Small intestine (tissue), 7 donors: ENCODE measurements at regions not wholly inside any gene's neighbourhood (a gene's known extent, or its start where the extent isn't known, plus 50 kb on each side); places are given as distances from the start of the nearest gene placed in this dataset.
"Not testable (repeated sequence)": the region's sequence is repeated elsewhere in the genome, so short reads cannot be mapped to it uniquely, and the experiment has no call there.

ENCODE experiments used
- DNase-seq, 2 donors: peaks; one replicate each; pipeline versions ENCODE4 v3.0.0 to v3.0.0-alpha.2; 2013
- FAIRE-seq: peaks from 2 replicates; lab custom pipeline; 2012; peaks lifted over from hg19 to GRCh38; lab: Jason Lieb, UNC
- H3K27ac ChIP-seq, 3 donors: one replicate each; pipeline ENCODE4 v1.5.1; 2013; ENCODE audit warnings: low read length in 2 of 3, mild to moderate bottlenecking in 2 of 3, control low read depth in 1 of 3, inconsistent platforms in 1 of 3, low read depth in 1 of 3, moderate library complexity in 1 of 3
- H3K27me3 ChIP-seq, 3 donors: one replicate each; pipeline ENCODE4 v1.6.1; 2013; ENCODE audit warnings: low read length in 3 of 3, inconsistent platforms in 1 of 3; ENCODE audit not compliant: control insufficient read depth in 3 of 3, insufficient read depth in 3 of 3
- H3K36me3 ChIP-seq, 3 donors: one replicate each; pipeline ENCODE4 v1.6.1; 2013; ENCODE audit warnings: low read length in 3 of 3, inconsistent platforms in 1 of 3, low read depth in 1 of 3, mild to moderate bottlenecking in 1 of 3, moderate library complexity in 1 of 3; ENCODE audit not compliant: control insufficient read depth in 3 of 3, insufficient read depth in 2 of 3
- H3K4me1 ChIP-seq, 3 donors: one replicate each; pipeline ENCODE4 v1.6.1; 2013; ENCODE audit warnings: low read length in 2 of 3, inconsistent platforms in 1 of 3, low read depth in 1 of 3, mild to moderate bottlenecking in 1 of 3, moderate library complexity in 1 of 3; ENCODE audit not compliant: control insufficient read depth in 3 of 3, insufficient read depth in 2 of 3
- H3K4me3 ChIP-seq, 3 donors: one replicate each; pipeline ENCODE4 v1.5.1; 2013; ENCODE audit warnings: low read length in 3 of 3, control low read depth in 1 of 3, inconsistent platforms in 1 of 3, low read depth in 1 of 3, mild to moderate bottlenecking in 1 of 3, moderate library complexity in 1 of 3
- H3K9me3 ChIP-seq, 2 donors: one replicate each; pipeline ENCODE4 v1.6.1; 2013; ENCODE audit warnings: low read depth in 1 of 2, low read length in 1 of 2; ENCODE audit not compliant: control insufficient read depth in 2 of 2, insufficient read depth in 1 of 2
- WGBS, 3 donors: extraction: QIAGEN DNeasy Blood & Tissue Kit; methylation state at CpG; one replicate each; pipeline ENCODE4 v1.1.7; 2013; 5-methylcytosine and 5-hydroxymethylcytosine counted together
- donor health status: healthy with polysubstance abuse.
- donor health status: control.
- donor health status: control.
- donor health status: Bipolar disorder and iron deficiency.
- donor health status: healthy.

- not testable (repeated sequence) for DNase-seq, FAIRE-seq, H3K27ac ChIP-seq, H3K4me3 ChIP-seq, H3K9me3 ChIP-seq, H3K4me1 ChIP-seq, H3K27me3 ChIP-seq, H3K36me3 ChIP-seq
- 71 to 83% (median 80%) methylated on average over 6 to 7 of the region's 7 CpGs for WGBS, 3 donors
Measured at GRCh38 chr1:86633306-86633838, 71.0 kb upstream of the SH3GLB1 start.

DNA sequence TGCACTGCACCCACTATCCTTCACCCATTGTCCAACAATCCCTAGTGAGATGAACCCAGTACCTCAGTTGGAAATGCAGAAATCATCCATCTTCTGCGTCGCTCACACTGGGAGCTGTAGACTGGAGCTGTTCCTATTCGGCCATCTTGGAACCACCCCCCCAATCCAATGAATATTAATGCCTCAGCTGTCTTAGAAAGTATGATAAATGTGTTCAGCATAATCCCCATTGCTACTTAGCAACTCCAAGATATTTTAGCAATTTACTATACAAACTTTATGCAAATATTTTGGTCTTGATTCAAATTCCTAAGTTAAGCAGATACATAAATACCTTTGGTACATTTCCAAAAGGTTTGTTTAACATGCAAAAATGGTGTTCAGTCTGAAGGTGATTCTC lies 70.5 kb upstream of the SH3GLB1 start:
- 94% methylated on average over 3 of the region's 3 CpGs for whole genome bisulfite sequencing, 3 donors
- H3K27ac ChIP-seq = no peak overlapping the region
- DNase-seq (no peak), FAIRE-seq (no peak)
- no peaks in the 10 kb centered on the region for H3K36me3 ChIP-seq
- H3K27me3 ChIP-seq = no peaks in the 10 kb centered on the region
- H3K4me3 ChIP-seq = no peak overlapping the region
- peaks cover 0 to 9% of the 10 kb centered on the region in 2 donors for H3K9me3 ChIP-seq
- no peaks in the 10 kb centered on the region for H3K4me1 ChIP-seq

DNA sequence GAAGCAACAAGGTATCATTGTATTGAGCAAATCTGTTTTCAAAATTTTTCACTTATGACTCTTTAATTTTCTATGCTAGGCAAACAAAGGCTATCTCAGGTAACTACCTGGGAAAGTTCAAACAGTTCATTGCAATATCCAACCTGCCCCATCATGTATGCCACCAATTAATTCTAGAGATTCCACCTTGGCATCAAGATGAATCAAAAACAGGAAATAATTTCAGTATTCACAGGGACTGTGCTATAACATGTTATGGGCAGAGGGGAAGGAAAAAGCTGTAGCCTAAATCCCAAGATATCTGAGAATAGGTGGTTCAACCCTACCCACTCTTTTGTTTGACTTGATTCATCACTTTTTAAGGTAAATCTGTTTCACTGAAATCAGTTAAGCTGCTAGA lies 67.5 kb upstream of the SH3GLB1 start:
- H3K4me1 ChIP-seq = no peaks in the 10 kb centered on the region

DNA sequence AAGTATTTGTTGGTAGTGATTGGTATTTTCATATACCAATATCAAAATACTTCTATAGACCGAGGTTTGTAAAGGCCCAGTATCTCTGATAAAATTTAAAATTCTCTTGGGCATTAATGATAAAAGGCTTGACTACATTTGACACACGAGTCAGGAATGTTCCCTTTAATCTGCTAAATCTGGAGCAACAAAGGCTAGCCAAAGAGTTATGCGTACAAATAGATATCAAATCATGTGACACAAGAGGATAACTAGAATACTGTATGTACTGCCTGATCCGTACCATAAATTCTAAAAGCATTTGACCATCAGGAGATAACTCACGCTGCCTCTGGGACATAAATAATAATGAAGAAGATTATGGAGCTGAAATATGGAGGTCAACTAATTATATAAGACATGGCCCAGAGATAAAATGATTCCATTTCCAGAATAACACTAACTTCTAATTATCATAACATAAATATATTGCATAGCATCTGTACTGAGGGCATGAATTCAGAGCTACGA lies 64.2 kb upstream of the SH3GLB1 start:
- FAIRE-seq (no peak), DNase-seq (no peak)
- H3K27ac ChIP-seq = no peak overlapping the region
- H3K9me3 ChIP-seq = no peaks in the 10 kb centered on the region
- no peaks in the 10 kb centered on the region for H3K27me3 ChIP-seq
- 72 to 81% (median 77%) methylated on average over 6 of the region's 6 CpGs for WGBS, 3 donors
- H3K4me1 ChIP-seq = no peaks in the 10 kb centered on the region
- no peaks in the 10 kb centered on the region for H3K36me3 ChIP-seq
- H3K4me3 ChIP-seq = no peak overlapping the region

More for the DNA sequence above, 67.5 kb upstream of the SH3GLB1 start:
- Histone ChIP-seq H3K27me3 (no peaks in the 10 kb centered on the region), H3K9me3 (peaks cover 0 to 4% of the 10 kb centered on the region in 2 donors), H3K27ac (no peak overlapping the region), H3K4me3 (no peak overlapping the region), H3K36me3 (no peaks in the 10 kb centered on the region)
- DNase-seq = no peak
- no peak for FAIRE-seq

- DNase-seq (no peak), FAIRE-seq (no peak)
- Histone ChIP-seq H3K36me3 (no peaks in the 10 kb centered on the region), H3K4me3 (no peak overlapping the region), H3K27me3 (no peaks in the 10 kb centered on the region), H3K9me3 (no peaks in the 10 kb centered on the region), H3K4me1 (no peaks in the 10 kb centered on the region), H3K27ac (no peak overlapping the region)
Measured at GRCh38 chr1:86641318-86641717, 63.1 kb upstream of the SH3GLB1 start.

DNA sequence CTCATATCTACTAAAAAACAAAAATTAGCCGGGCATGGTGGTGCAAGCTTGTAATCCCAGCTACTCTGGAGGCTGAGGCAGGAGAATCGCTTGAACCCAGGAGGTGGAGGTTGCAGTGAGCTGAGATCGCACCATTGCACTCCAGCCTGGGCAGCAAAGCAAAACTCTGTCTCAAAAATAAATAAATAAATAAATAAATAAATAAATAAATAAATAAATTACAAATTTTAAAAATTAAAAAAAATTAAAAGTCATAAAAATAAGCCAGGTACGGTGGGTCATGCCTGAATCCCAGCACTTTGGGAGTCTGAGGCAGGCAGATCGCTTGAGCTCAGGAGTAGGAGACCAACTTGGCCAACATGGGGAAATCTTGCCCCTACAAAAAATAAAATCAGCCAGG lies 59.7 kb upstream of the SH3GLB1 start:
- not testable (repeated sequence) for H3K36me3 ChIP-seq, H3K27ac ChIP-seq, H3K27me3 ChIP-seq, H3K9me3 ChIP-seq, H3K4me1 ChIP-seq, H3K4me3 ChIP-seq, FAIRE-seq, DNase-seq
- 91 to 95% (median 94%) methylated on average over 5 of the region's 5 CpGs for WGBS, 3 donors

DNA sequence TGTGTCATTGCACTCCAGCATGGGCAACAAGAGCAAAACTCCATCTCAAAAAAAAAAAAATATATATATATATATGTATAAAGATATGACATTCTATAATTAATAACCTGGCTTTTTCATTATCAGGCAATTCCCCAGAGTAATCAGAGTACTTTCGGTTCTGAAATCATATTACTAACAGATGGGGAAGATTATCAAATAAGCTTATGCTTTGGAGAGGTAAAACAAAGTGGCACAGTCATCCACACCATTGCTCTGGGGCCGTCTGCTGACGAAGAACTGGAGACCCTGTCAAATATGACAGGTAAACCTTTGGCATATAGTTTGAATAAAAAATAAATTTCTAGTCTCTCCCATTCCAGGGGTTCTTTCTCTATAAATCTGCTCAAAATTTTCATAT lies 58.5 kb upstream of the SH3GLB1 start:
- H3K36me3 ChIP-seq = no peaks in the 10 kb centered on the region
- no peak for FAIRE-seq
- no peaks in the 10 kb centered on the region for H3K27me3 ChIP-seq
- no peak overlapping the region for H3K4me3 ChIP-seq
- H3K4me1 ChIP-seq = no peaks in the 10 kb centered on the region
- WGBS, 3 donors = 50 to 66% (median 62%) methylated on average over 3 of the region's 3 CpGs
- no peaks in the 10 kb centered on the region for H3K9me3 ChIP-seq
- H3K27ac ChIP-seq = no peak overlapping the region
- DNase-seq = no peak

- Histone ChIP-seq H3K27me3 (no peaks in the 10 kb centered on the region), H3K4me1 (no peaks in the 10 kb centered on the region), H3K27ac (no peak overlapping the region), H3K4me3 (no peak overlapping the region), H3K36me3 (no peaks in the 10 kb centered on the region), H3K9me3 (no peaks in the 10 kb centered on the region)
- 86 to 92% (median 87%) methylated on average over 3 of the region's 3 CpGs for WGBS, 3 donors
- no peak for FAIRE-seq
- DNase-seq = no peak
Measured at GRCh38 chr1:86646256-86646655, 58.1 kb upstream of the SH3GLB1 start.

DNA sequence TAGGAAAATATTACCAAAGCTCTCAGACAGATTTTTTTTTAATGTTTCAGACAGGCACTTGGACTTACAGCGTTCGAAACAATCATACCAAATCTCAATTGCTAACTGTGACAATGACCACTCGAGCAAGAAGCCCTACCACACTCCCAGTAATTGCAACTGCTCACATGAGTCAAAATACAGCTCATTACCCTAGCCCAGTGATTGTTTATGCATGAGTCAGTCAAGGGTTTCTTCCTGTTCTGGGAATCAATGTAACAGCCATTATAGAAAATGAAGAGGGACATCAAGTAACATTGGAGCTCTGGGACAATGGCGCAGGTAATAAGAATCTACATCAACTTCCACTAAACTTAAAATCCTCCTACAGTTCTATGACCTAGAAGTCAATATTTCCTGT lies 56.1 kb upstream of the SH3GLB1 start:
- DNase-seq (peak in 1 of 2 donors; percentile 26), FAIRE-seq (no peak)
- Histone ChIP-seq H3K4me1 (no peaks in the 10 kb centered on the region), H3K27me3 (no peaks in the 10 kb centered on the region), H3K4me3 (no peak overlapping the region), H3K27ac (no peak overlapping the region), H3K36me3 (no peaks in the 10 kb centered on the region), H3K9me3 (no peaks in the 10 kb centered on the region)
- WGBS, 3 donors = 74 to 80% (median 74%) methylated on average over 4 of the region's 4 CpGs
